ENCODE measurements at regions not wholly inside any gene's neighbourhood (a gene's known extent, or its start where the extent isn't known, plus 50 kb on each side); places are given as distances from the start of the nearest gene placed in this dataset.

GRCh38 chr21:31594279-31594678 is 65.2 kb upstream of the SOD1 start:
- no peak for TF ChIP-seq CTCF (IDR thresholded peaks at IDR 0.05; ENCODE audit: insufficient read depth, low read depth, low read length)
- TF ChIP-seq EZH2 (IDR thresholded peaks at IDR 0.05; ENCODE audit: insufficient read depth, low read length), result no peak

Data from astrocyte (in vitro differentiated cells and primary cell).